ENCODE measurements at regions not wholly inside any gene's neighbourhood (a gene's known extent, or its start where the extent isn't known, plus 50 kb on each side); places are given as distances from the start of the nearest gene placed in this dataset.
"Not testable (repeated sequence)": the region's sequence is repeated elsewhere in the genome, so short reads cannot be mapped to it uniquely, and the experiment has no call there.

DNA sequence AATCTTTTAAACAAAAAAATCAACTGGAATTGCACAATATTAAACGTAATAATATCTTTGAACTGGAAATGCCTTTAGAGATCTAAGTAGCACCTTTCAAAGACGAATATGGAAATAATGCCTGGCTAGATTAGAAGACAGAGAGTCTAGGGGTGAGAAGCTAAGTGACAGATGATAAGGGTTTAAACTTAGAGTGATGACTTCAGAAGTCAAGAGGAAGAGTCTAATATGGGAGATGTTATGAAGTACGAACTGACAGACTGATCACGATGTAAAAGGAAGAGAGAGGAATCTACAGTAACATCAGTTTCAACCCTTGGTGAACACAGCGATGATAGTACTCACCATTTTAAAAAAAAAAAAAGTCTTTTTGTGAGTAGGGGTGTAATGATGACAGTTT, 57.9 kb downstream of the HINT1 start:
- no peaks in the 10 kb centered on the region for H3K27me3 ChIP-seq (ENCODE audit: control insufficient read depth, insufficient read depth, low read length)
- no peaks in the 10 kb centered on the region for H3K36me3 ChIP-seq (ENCODE audit: control insufficient read depth, insufficient read depth, low read length)
- WGBS (ENCODE audit: insufficient coverage, insufficient read length): no CpG with 5 or more reads among the region's 5 CpGs
- H3K9me3 ChIP-seq (ENCODE audit: control insufficient read depth, insufficient read depth, low read length): no peaks in the 10 kb centered on the region
- H3K4me3 ChIP-seq (ENCODE audit: low read length): no peak overlapping the region
- H3K4me1 ChIP-seq (ENCODE audit: control insufficient read depth, insufficient read depth, low read length): no peaks in the 10 kb centered on the region
- no peak overlapping the region for H3K27ac ChIP-seq (ENCODE audit: low read length)
- no peak for DNase-seq (ENCODE audit: low read depth, low spot score)

DNA sequence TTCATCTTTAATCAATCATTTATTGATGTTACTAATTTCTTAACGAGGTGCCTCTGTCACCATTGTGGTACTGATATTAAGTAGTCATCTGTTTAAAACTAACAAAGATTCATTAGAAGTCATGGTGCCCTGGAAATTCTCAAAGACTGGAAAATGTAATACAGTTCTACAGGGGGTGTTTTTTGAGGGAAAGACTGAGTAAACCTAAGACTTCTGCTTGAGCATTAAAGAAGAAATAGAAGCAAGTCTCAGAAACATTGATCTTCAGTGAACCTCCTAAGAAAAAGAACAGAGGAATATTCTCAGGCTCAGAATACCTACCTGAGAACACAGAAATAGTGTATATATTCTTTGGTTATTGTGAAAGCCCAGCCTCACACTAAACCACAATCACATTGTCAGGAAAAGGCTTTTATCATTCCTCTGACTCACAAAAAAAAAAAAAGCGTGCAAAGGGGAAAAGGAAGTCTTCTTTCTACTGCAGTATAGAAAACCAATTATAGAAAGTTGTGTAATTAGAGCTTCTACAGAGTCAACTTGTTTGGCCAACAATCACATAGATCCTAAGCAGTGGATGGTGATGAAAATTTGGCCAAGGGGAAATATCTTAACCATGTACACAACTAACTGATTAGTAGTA, 60.8 kb downstream of the HINT1 start:
- no peaks in the 10 kb centered on the region for H3K36me3 ChIP-seq (ENCODE audit: control insufficient read depth, insufficient read depth, low read length)
- no peaks in the 10 kb centered on the region for H3K27me3 ChIP-seq (ENCODE audit: control insufficient read depth, insufficient read depth, low read length)
- H3K4me3 ChIP-seq (ENCODE audit: low read length): no peak overlapping the region
- WGBS (ENCODE audit: insufficient coverage, insufficient read length): no CpG with 5 or more reads among the region's 2 CpGs
- H3K4me1 ChIP-seq (ENCODE audit: control insufficient read depth, insufficient read depth, low read length): no peaks in the 10 kb centered on the region
- no peak overlapping the region for H3K27ac ChIP-seq (ENCODE audit: low read length)
- no peaks in the 10 kb centered on the region for H3K9me3 ChIP-seq (ENCODE audit: control insufficient read depth, insufficient read depth, low read length)
- DNase-seq (ENCODE audit: low read depth, low spot score): no peak

DNA sequence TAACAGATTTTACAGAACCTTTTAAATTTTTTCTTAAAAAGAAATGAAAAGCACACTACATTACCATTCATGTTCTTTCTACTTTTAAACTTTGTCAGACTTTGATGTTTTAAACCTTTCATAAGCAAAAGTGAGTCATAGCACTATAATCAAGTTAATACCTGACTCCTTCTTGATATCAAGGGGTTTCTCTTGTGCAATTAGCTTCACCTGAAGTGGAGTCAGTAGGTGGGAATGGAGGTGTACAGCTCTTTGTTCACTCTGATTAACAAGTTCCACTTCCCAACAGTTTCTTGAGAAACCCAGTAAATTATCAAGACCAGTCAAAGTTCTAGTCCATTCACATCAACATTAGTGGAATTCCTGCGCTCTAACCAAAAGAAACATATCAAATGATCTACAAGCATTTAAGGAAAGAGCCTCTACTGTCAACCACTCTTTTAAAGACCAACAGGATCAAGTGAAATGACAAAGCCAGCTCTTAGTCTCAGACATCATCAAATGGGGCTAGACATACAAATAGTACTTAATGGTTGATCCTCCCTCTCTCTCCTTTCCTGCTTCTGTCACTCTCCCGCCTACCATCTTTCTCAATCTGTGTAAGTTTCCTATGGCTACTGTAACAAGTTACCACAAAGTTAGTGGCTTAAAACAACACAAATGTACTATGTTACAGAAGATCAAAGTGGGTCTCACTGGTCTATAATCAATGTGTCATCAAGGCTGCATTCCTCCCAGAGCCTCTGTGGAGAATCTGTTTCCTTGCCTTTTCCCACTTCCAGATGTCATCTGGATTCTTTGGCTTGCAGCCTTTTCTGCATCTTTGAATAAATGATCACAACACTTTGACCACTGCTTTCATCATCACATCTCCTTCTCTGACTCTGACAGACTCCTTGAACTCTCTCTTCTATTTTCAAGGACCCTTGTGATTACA, 68.0 kb downstream of the HINT1 start:
- no peaks in the 10 kb centered on the region for H3K4me1 ChIP-seq (ENCODE audit: control insufficient read depth, insufficient read depth, low read length)
- DNase-seq (ENCODE audit: low read depth, low spot score): no peak
- no peaks in the 10 kb centered on the region for H3K27me3 ChIP-seq (ENCODE audit: control insufficient read depth, insufficient read depth, low read length)
- H3K9me3 ChIP-seq (ENCODE audit: control insufficient read depth, insufficient read depth, low read length): no peaks in the 10 kb centered on the region
- no CpG with 5 or more reads among the region's 2 CpGs for WGBS (ENCODE audit: insufficient coverage, insufficient read length)
- H3K27ac ChIP-seq (ENCODE audit: low read length): no peak overlapping the region
- no peaks in the 10 kb centered on the region for H3K36me3 ChIP-seq (ENCODE audit: control insufficient read depth, insufficient read depth, low read length)
- H3K4me3 ChIP-seq (ENCODE audit: low read length): no peak overlapping the region

DNA sequence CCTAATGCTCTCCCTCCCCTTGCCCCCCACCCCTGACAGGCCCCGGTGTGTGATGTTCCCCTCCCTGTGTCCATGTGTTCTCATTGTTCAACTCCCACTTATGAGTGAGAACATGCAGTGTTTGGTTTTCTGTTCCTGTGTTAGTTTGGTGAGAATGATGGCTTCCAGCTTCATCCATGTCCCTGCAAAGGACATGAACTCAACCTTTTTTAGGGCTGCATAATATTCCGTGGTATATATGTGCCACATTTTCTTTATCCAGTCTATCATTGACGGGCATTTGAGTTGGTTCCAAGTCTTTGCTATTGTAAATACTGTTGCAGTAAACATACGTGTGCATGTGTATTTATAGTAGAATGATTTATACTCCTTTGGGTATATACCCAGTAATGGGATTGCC, 69.5 kb downstream of the HINT1 start:
- DNase-seq (ENCODE audit: low read depth, low spot score); H3K27ac ChIP-seq (ENCODE audit: low read length); H3K36me3 ChIP-seq (ENCODE audit: control insufficient read depth, insufficient read depth, low read length); H3K9me3 ChIP-seq (ENCODE audit: control insufficient read depth, insufficient read depth, low read length); H3K4me1 ChIP-seq (ENCODE audit: control insufficient read depth, insufficient read depth, low read length); H3K27me3 ChIP-seq (ENCODE audit: control insufficient read depth, insufficient read depth, low read length); H3K4me3 ChIP-seq (ENCODE audit: low read length): not testable (repeated sequence)
- no CpG with 5 or more reads among the region's 4 CpGs for WGBS (ENCODE audit: insufficient coverage, insufficient read length)

DNA sequence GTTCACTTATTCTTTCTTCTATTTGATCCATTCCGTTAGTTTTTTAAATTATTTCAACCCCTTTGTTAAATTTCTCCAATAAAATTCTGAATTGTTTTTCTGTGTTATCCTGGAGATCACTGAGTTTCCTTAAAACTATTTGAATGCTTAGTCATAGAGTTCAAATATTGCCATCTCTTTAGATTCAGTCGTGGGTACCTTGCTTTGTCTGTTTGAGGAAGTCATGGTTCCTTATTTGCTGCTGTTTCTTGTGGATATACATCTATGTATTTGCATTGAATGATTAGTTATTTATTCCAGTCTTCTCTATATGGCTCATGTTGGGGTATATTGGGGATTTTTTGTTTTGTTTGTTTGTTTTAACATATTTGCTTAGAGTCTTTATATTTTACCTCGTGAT, 80.6 kb downstream of the HINT1 start:
- no CpG with 5 or more reads among the region's 3 CpGs for WGBS (ENCODE audit: insufficient coverage, insufficient read length)
- Histone ChIP-seq H3K27ac (ENCODE audit: low read length) (no peak overlapping the region), H3K9me3 (ENCODE audit: control insufficient read depth, insufficient read depth, low read length) (no peaks in the 10 kb centered on the region; the same call in 1 of the 2 replicates), H3K4me1 (ENCODE audit: control insufficient read depth, insufficient read depth, low read length) (no peaks in the 10 kb centered on the region), H3K36me3 (ENCODE audit: control insufficient read depth, insufficient read depth, low read length) (no peaks in the 10 kb centered on the region), H3K27me3 (ENCODE audit: control insufficient read depth, insufficient read depth, low read length) (no peaks in the 10 kb centered on the region), H3K4me3 (ENCODE audit: low read length) (no peak overlapping the region)
- no peak for DNase-seq (ENCODE audit: low read depth, low spot score)

DNA sequence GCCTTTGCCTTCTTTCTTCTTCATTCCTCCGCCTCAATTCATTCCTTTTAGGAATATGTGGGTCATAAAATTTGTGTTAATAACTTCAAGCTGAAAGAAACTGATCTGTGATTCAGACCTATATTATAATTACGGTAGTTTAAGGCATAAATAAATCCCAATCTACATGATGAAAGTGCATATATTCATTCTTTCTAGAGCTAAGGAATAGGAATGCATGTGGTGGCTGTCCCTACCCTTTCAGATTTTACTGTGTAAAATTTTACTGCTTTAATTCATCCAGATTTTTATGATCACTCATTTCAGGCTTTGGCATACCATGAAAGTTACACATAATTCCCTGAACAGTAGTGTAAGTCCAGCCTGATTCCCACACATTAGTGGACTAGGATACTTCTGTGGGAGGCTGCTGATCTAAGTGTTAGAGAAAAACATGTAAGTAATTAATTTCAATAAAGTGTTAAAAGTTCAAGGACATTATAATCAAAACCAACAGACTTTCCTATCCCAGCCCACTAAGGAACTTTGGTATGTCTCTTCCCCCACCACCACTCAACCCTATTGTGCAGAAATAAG, 83.1 kb downstream of the HINT1 start:
- H3K27ac ChIP-seq (ENCODE audit: low read length): no peak overlapping the region
- no CpG with 5 or more reads among the region's 2 CpGs for WGBS (ENCODE audit: insufficient coverage, insufficient read length)
- H3K9me3 ChIP-seq (ENCODE audit: control insufficient read depth, insufficient read depth, low read length): no peaks in the 10 kb centered on the region
- H3K27me3 ChIP-seq (ENCODE audit: control insufficient read depth, insufficient read depth, low read length): no peaks in the 10 kb centered on the region
- no peaks in the 10 kb centered on the region for H3K36me3 ChIP-seq (ENCODE audit: control insufficient read depth, insufficient read depth, low read length)
- H3K4me3 ChIP-seq (ENCODE audit: low read length): no peak overlapping the region
- no peaks in the 10 kb centered on the region for H3K4me1 ChIP-seq (ENCODE audit: control insufficient read depth, insufficient read depth, low read length)
- DNase-seq (ENCODE audit: low read depth, low spot score): no peak

DNA sequence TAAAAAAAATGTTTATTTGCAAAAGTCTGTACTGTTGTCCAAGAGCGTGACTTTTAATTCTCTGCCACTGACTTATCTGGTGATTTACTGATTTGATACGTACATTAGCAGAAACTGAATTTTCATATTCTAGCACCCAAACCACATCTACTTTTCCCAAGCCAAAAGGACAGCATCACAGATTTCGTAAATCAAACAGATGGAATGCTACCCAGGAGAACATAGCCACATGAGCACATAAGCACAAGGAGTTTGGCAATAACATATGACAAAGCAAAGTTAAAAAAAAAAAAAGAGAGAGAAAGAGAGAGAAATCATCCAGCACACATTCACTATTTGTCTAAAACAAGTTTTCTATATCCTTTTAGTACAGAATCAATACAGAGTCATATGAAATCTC, 83.7 kb downstream of the HINT1 start:
- no peak for DNase-seq (ENCODE audit: low read depth, low spot score)
- H3K4me1 ChIP-seq (ENCODE audit: control insufficient read depth, insufficient read depth, low read length): no peaks in the 10 kb centered on the region
- no peaks in the 10 kb centered on the region for H3K27me3 ChIP-seq (ENCODE audit: control insufficient read depth, insufficient read depth, low read length)
- no peaks in the 10 kb centered on the region for H3K36me3 ChIP-seq (ENCODE audit: control insufficient read depth, insufficient read depth, low read length)
- no peaks in the 10 kb centered on the region for H3K9me3 ChIP-seq (ENCODE audit: control insufficient read depth, insufficient read depth, low read length)
- H3K27ac ChIP-seq (ENCODE audit: low read length): no peak overlapping the region
- no peak overlapping the region for H3K4me3 ChIP-seq (ENCODE audit: low read length)
- WGBS (ENCODE audit: insufficient coverage, insufficient read length): no CpG with 5 or more reads among the region's 3 CpGs

DNA sequence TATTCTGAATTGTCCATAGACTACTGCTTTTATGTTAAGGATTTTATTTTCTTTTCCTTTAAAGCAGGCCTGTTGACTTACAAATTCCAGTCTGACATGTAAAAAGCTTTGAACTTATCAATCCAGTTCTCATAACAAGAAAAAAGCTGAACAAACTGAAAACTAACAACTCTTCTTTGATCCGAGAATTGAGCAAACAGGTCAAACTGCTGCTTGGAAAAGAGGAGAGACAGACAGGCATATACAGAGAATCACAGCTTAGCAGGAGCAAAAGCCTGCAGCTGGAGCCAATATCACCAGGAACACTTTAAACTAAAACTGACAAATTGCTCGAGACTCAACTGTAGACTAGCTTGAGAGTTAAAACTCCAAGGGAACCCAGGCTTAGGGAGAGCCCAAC, 85.8 kb downstream of the HINT1 start:
- Histone ChIP-seq H3K9me3 (ENCODE audit: control insufficient read depth, insufficient read depth, low read length) (no peaks in the 10 kb centered on the region), H3K27me3 (ENCODE audit: control insufficient read depth, insufficient read depth, low read length) (no peaks in the 10 kb centered on the region), H3K4me3 (ENCODE audit: low read length) (no peak overlapping the region), H3K27ac (ENCODE audit: low read length) (no peak overlapping the region), H3K36me3 (ENCODE audit: control insufficient read depth, insufficient read depth, low read length) (no peaks in the 10 kb centered on the region), H3K4me1 (ENCODE audit: control insufficient read depth, insufficient read depth, low read length) (no peaks in the 10 kb centered on the region)
- no CpG with 5 or more reads among the region's 2 CpGs for WGBS (ENCODE audit: insufficient coverage, insufficient read length)
- DNase-seq (ENCODE audit: low read depth, low spot score): no peak

DNA sequence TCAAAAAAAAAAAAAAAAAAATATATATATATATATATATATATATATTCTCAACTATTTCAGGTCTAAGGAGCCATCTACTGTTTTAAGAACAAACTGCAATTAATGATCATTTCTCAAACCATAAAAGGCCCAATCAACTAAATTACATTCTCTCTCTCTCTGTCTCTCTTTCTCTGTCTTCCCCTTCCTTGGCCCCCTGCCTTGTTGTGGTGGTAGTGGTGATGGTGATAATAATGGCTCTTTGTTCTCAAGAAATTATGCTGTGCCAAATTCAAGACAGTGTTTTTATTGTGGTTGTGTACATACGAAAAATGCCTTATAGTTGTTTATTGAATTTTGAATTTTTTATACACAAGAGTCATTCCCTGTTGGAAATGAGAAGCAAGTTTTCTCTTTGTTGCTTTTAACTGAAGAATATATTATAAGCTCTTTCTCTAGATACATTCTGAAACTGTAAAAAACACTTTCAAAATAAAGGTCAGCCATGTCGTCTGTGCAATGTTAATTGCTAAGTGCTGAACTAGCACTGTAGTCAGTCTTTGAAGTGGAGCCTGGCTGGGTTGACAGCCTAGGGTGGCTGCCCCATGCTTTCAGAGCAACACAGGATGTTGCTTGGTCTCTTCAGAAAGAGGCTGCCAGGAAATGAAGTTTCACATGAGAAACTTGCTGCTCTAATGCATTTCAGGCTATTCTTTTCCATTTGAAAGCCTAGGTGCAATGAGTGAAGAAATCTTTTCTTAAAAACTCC, 96.0 kb downstream of the HINT1 start:
- DNase-seq (ENCODE audit: low read depth, low spot score): no peak
- Histone ChIP-seq H3K4me3 (ENCODE audit: low read length) (no peak overlapping the region), H3K27ac (ENCODE audit: low read length) (no peak overlapping the region), H3K4me1 (ENCODE audit: control insufficient read depth, insufficient read depth, low read length) (no peaks in the 10 kb centered on the region), H3K27me3 (ENCODE audit: control insufficient read depth, insufficient read depth, low read length) (no peaks in the 10 kb centered on the region), H3K9me3 (ENCODE audit: control insufficient read depth, insufficient read depth, low read length) (no peaks in the 10 kb centered on the region), H3K36me3 (ENCODE audit: control insufficient read depth, insufficient read depth, low read length) (no peaks in the 10 kb centered on the region)
- no CpG with 5 or more reads among the region's 2 CpGs for WGBS (ENCODE audit: insufficient coverage, insufficient read length)

DNA sequence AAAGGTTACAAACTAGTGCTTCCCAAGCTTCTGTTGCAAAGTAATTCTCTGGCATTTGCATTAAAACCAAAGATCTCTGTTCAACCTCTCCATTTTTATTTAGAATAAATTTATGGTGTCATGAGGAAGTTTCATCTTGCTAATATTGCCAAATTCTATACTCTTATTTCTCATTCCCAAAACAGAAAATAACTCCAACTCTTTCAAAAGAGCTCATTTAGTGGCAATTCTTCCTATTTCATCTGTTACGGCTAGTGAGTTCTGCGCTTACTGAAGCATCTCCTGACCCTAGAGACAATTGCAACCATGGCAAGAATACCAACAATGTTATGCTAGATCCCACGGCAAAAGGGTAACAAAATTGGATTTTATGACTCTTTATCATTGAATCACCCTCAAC, 97.0 kb downstream of the HINT1 start:
- no peak overlapping the region for H3K27ac ChIP-seq (ENCODE audit: low read length)
- WGBS (ENCODE audit: insufficient coverage, insufficient read length): no CpG with 5 or more reads among the region's 3 CpGs
- no peaks in the 10 kb centered on the region for H3K4me1 ChIP-seq (ENCODE audit: control insufficient read depth, insufficient read depth, low read length)
- no peaks in the 10 kb centered on the region for H3K27me3 ChIP-seq (ENCODE audit: control insufficient read depth, insufficient read depth, low read length)
- no peak overlapping the region for H3K4me3 ChIP-seq (ENCODE audit: low read length)
- no peaks in the 10 kb centered on the region for H3K36me3 ChIP-seq (ENCODE audit: control insufficient read depth, insufficient read depth, low read length)
- H3K9me3 ChIP-seq (ENCODE audit: control insufficient read depth, insufficient read depth, low read length): no peaks in the 10 kb centered on the region
- DNase-seq (ENCODE audit: low read depth, low spot score): no peak
